CD4-positive, alpha-beta T cell treated with Interleukin-21 for 1 hour (primary cell): ENCODE measurements at regions not wholly inside any gene's neighbourhood (a gene's known extent, or its start where the extent isn't known, plus 50 kb on each side); places are given as distances from the start of the nearest gene placed in this dataset.
A peak's percentile ranks its signal among the peaks of the same experiment; 100 is the strongest.
"Not testable (repeated sequence)": the region's sequence is repeated elsewhere in the genome, so short reads cannot be mapped to it uniquely, and the experiment has no call there.

ENCODE experiments used
- DNase-seq: peaks from one replicate; pipeline ENCODE4 v3.0.0-alpha.2; 2020

- DNase-seq = not testable (repeated sequence)
Observed at GRCh38 chr5:102047073-102047472, 249.0 kb downstream of the SLCO4C1 start.

GRCh38 chr5:102040326-102040725 lies 255.8 kb downstream of the SLCO4C1 start:
- no peak for DNase-seq

DNA sequence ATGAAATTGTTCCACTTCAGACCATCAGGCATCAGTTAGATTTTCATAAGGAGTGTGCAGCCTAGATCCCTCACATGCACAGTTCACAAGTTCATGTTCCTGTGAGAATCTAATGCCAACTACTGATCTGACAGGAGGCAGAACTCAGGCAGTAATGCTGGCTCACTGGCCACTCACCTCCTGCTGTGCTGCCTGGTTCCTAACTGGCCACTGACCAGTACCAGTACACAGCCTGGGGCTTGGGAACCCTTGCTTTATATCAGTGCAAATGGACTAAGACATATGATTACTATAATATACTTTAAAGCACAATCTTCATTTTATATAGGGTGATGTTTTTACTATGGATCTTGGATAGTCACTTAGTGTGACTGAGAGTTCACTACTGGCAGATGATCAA lies 259.2 kb downstream of the SLCO4C1 start:
- DNase-seq = no peak

GRCh38 chr5:102031711-102032110 lies 264.4 kb downstream of the SLCO4C1 start:
- no peak for DNase-seq

- DNase-seq = no peak
Observed at GRCh38 chr5:102018690-102019089, 277.4 kb downstream of the SLCO4C1 start.

GRCh38 chr5:102018279-102018678 lies 277.8 kb downstream of the SLCO4C1 start:
- DNase-seq = no peak

DNA sequence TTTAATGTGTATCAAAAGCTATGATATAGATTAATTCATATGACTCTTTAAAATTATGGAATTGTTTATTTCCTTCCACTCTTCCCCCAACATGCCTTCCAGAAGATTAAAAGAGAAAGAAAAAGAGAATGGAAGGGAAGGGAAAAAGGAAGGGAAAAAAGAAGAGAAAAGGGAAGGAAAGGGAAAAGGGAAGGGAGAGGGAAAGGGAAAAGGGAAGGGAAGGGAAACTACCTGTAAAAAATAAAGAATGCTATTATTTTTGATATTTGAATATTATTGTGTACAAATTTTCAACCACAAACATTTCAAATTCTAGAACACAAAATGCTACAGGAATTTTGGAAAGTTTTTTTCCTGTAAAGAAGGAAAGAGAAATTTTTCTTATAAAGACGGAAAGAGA lies 281.7 kb downstream of the SLCO4C1 start:
- DNase-seq = no peak

GRCh38 chr5:102010644-102011043 lies 285.4 kb downstream of the SLCO4C1 start:
- DNase-seq = no peak

- no peak for DNase-seq
Observed at GRCh38 chr5:101997235-101997634, 298.8 kb downstream of the SLCO4C1 start.

GRCh38 chr5:101995585-101995984 lies 300.5 kb downstream of the SLCO4C1 start:
- no peak for DNase-seq

DNA sequence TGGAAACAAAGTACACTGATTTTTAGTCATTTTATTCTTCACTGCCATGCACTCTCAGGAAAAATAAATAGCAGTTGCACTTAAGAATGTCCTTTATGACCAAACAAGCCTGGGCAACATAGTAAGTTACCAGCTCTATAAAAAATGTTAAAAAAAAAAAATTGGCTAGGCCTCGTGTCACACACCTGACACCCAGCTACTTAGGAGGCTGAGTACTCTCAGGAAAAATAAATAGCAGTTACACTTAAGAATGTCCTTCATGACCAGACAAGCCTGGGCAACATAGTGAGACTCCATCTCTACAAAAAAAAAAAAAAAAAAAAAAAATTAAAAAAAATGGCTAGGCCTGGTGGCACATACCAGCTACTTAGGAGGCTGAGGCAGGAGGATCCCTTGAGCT lies 304.6 kb downstream of the SLCO4C1 start:
- DNase-seq = no peak

- DNase-seq = no peak
Observed at GRCh38 chr5:101989659-101990058, 306.4 kb downstream of the SLCO4C1 start.

DNA sequence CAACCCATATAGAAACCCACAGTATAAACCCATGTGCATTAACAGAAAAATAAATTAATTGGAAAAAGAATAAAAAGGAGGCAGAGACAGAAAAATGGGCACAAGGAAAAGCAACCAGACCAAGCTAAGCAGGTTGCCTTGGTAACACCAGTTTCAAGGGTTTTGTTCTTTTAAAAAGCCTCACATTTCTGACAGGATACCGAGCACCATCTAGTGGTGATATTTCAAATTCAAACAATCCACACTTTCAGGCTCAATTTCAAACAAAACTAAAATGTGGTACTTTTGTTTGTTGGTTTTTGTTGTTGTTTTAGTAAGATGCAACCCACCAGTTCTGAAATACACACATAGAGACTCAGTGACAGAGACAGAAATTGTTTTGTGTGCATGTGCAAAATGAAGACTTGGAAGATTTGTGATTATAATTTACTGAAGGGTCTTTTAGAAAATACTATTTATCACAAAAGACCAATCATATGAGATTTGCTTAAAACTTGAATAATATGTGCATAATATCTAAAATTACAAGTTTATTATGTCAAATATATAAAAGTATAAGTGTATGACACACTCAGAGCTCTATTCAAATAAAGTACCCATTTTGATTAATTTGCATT lies 318.2 kb downstream of the SLCO4C1 start:
- peak; percentile 8 for DNase-seq

GRCh38 chr5:101976933-101977332 lies 319.2 kb downstream of the SLCO4C1 start:
- DNase-seq = no peak

DNA sequence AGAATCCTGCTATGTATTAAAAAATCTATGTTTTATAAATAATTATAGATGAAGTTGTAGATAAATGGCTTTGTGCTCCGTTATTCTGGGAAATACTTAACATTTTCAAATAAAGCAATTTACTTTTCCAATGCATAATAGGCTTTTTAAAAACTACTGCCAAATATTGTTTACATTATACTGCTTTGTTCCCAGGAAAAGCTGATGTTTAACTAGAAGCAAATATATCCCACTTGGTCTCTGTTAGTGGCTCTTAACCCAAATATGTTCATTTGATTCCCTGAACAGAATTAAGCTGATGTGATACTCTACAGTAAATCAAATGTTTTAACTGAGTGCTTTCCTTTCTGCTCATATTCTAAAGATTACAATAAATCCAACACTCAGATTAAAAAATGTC lies 326.3 kb downstream of the SLCO4C1 start:
- DNase-seq = no peak

DNA sequence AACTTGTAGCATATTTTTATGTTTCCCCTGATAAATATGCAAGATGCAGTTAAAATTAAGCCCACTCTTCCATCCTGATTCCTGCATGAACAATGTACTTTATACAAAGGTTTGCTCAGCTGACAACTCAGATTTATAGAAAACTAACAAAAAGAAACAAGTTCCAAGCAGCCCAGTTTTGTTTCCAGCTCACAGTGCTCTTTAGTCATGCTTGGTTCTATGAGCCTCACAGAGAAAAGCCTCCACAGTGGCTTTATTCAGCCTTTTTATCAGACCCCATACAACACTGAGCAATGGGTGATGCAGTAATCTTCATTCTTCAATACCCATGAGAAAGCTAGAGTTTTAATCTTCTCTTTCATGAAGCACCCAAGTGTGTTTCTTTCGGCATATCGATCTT lies 329.6 kb downstream of the SLCO4C1 start:
- no peak for DNase-seq

DNA sequence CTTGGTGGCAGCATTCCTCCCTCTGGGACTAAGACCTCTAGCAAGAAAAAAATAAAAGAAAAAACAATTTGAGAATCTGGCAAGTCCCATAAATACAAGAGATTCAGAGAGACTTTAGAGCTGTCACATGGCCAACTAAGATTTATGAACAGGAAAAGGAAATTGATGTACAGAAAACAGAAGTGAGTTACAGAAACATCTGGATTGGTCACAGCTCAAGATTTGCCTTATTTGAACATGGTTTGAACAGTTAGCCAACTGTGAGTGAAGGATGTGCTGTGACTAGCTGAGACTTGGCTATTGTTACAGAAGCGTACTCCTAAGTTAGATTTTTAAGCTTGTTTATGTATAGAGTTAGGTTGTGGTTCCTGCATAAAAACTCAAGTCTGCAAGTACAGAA lies 340.2 kb downstream of the SLCO4C1 start:
- no peak for DNase-seq

- no peak for DNase-seq
Observed at GRCh38 chr5:101950019-101950418, 346.1 kb downstream of the SLCO4C1 start.

GRCh38 chr5:101948615-101949014 lies 347.5 kb downstream of the SLCO4C1 start:
- DNase-seq = no peak

- DNase-seq = no peak
Observed at GRCh38 chr5:101943784-101944183, 352.3 kb downstream of the SLCO4C1 start.

GRCh38 chr5:101942321-101942882 lies 353.7 kb downstream of the SLCO4C1 start:
- peak; percentile 1 for DNase-seq

GRCh38 chr5:101937041-101937440 lies 359.0 kb downstream of the SLCO4C1 start:
- DNase-seq = no peak

DNA sequence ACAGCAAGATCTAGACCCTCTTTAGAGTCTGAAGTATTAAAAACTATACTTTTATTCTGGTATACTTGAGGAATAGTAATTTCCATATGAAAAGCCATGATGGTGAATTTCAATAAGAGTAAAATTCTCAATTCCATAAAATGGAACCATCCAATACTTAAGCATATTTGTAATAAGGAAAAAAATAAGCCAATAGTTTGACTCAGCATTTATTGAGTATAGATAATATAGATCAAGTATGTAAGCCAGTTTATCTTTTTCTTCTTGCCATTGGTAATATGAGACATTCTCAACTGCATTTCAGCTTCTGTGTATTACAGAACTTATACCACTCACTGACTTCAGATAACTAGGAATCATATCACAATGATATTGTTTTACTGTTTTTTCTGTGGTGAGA lies 361.0 kb downstream of the SLCO4C1 start:
- no peak for DNase-seq

- no peak for DNase-seq
Observed at GRCh38 chr5:101932599-101932998, 363.5 kb downstream of the SLCO4C1 start.

- DNase-seq = no peak
Observed at GRCh38 chr5:101929628-101930027, 366.5 kb downstream of the SLCO4C1 start.
